ENCODE measurements at regions not wholly inside any gene's neighbourhood (a gene's known extent, or its start where the extent isn't known, plus 50 kb on each side); places are given as distances from the start of the nearest gene placed in this dataset.

GRCh38 chr11:15909937-15910598 lies 446.3 kb downstream of the SOX6 start:
- no peak for DNase-seq (ENCODE audit: low read depth)

DNA sequence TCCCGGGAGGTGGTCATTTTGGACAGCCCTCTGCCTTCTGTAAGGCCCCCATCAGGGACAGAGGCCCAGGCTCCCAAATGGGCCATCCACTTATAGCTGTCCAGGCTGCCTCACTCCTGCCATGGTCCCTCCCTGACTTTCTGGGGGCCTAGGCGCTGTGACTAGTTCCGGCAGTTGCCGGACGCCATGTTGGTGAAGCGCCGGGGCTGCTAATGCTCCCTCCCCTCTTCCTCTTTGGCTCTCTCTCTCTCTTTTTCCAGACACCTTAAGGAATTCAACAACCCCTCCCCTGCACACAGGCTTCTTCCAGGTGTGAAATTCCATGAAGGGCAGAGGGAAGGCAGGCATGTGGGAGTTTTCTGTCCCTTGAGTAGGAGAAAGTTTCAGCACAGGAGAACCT lies 445.6 kb downstream of the SOX6 start:
- no peak for DNase-seq (ENCODE audit: low read depth)

GRCh38 chr11:15911377-15912044 lies 444.8 kb downstream of the SOX6 start:
- DNase-seq (ENCODE audit: low read depth) = no peak

GRCh38 chr11:15912291-15912690 lies 444.1 kb downstream of the SOX6 start:
- no peak for DNase-seq (ENCODE audit: low read depth)

GRCh38 chr11:15912825-15913224 lies 443.5 kb downstream of the SOX6 start:
- no peak for DNase-seq (ENCODE audit: low read depth)

- no peak for DNase-seq (ENCODE audit: low read depth)
Measured at GRCh38 chr11:15913261-15913660, 443.1 kb downstream of the SOX6 start.
